ENCODE measurements at regions not wholly inside any gene's neighbourhood (a gene's known extent, or its start where the extent isn't known, plus 50 kb on each side); places are given as distances from the start of the nearest gene placed in this dataset.

DNA sequence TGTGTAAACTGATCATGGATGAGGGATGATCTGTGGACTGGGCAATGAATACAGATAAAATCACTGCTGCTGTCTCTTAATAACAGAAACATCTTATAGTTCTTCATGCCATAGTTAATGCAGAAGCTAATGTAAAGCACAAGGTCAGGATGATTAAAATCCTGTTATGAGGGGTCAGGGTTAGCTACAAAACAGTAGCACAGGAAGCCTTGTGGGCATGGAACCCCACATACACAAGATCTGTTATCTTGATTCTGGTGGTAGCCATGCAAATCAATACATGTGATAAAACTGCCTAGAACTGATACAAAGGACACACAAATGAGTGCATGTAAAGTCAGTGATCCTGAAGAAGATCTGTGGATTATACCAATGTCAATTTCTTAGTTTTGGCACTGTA lies 96.4 kb downstream of the KLF12 start:
- TF ChIP-seq, protein P1, sequence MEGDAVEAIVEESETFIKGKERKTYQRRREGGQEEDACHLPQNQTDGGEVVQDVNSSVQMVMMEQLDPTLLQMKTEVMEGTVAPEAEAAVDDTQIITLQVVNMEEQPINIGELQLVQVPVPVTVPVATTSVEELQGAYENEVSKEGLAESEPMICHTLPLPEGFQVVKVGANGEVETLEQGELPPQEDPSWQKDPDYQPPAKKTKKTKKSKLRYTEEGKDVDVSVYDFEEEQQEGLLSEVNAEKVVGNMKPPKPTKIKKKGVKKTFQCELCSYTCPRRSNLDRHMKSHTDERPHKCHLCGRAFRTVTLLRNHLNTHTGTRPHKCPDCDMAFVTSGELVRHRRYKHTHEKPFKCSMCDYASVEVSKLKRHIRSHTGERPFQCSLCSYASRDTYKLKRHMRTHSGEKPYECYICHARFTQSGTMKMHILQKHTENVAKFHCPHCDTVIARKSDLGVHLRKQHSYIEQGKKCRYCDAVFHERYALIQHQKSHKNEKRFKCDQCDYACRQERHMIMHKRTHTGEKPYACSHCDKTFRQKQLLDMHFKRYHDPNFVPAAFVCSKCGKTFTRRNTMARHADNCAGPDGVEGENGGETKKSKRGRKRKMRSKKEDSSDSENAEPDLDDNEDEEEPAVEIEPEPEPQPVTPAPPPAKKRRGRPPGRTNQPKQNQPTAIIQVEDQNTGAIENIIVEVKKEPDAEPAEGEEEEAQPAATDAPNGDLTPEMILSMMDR (IDR thresholded peaks at IDR 0.05; ENCODE audit: low read length) = no peak
- TF ChIP-seq EZH2 (IDR thresholded peaks at IDR 0.05; ENCODE audit: borderline replicate concordance, low read length) = no peak
